Transverse colon (tissue), 4 donors: ENCODE measurements at regions not wholly inside any gene's neighbourhood (a gene's known extent, or its start where the extent isn't known, plus 50 kb on each side); places are given as distances from the start of the nearest gene placed in this dataset.

ENCODE experiments used
- CTCF ChIP-seq, 5 experiments: fragments of 200-600 bp in 3 of 5; fragments of 450-650 bp in 2 of 5; sonication (generic) in 3 of 5; IDR thresholded peaks; 1 replicate in 2 of 5; 2 replicates in 3 of 5; pipeline ENCODE4 v1.5.1; 2016 to 2017; ENCODE audit warnings: antibody characterized with exemption in 5 of 5, inconsistent platforms in 3 of 5, mild to moderate bottlenecking in 2 of 5, moderate library complexity in 1 of 5
- EP300 ChIP-seq: sonication (generic); formaldehyde crosslinking; IDR thresholded peaks from one replicate; pipeline ENCODE4 v1.6.1; 2017; ENCODE audit warnings: antibody characterized with exemption, low read depth
- POLR2A ChIP-seq: fragments of 450-650 bp; IDR thresholded peaks from one replicate; pipeline ENCODE4 v1.6.1; 2016; ENCODE audit warnings: antibody characterized with exemption, mild to moderate bottlenecking, moderate library complexity
- POLR2AphosphoS5 ChIP-seq, 3 donors: sonication (generic); formaldehyde crosslinking; IDR thresholded peaks; one replicate each; pipeline ENCODE4 v1.6.1; 2016; ENCODE audit warnings: antibody characterized with exemption in 3 of 3

- TF ChIP-seq CTCF (IDR thresholded peaks at IDR 0.05) (no peak), POLR2A (no peak), EP300 (no peak), POLR2AphosphoS5 (IDR thresholded peaks at IDR 0.05) (no peak)
Measured at GRCh38 chr2:241997017-241997416, 127.5 kb downstream of the RTP5 start.
